GM23338 (cell line): ENCODE measurements at regions not wholly inside any gene's neighbourhood (a gene's known extent, or its start where the extent isn't known, plus 50 kb on each side); places are given as distances from the start of the nearest gene placed in this dataset.

Source experiments
- CREB1 ChIP-seq: fragments of 250-450 bp; sonication (Bioruptor Pico); IDR thresholded peaks from 2 replicates; pipeline ENCODE4 v1.5.0; 2020; ENCODE audit warnings: low read depth, mild to moderate bottlenecking, moderate library complexity
- CTCF ChIP-seq, 2 experiments: fragments of 200-600 bp in 1 of 2; sonication (generic) in 1 of 2; conservative IDR thresholded peaks; 2 replicates each; pipeline versions ENCODE4 v1.5.1 to v1.6.1; 2016 to 2017; ENCODE audit warnings: antibody characterized with exemption in 2 of 2, low read depth in 2 of 2, mild to moderate bottlenecking in 2 of 2, moderate library complexity in 1 of 2
- EZH2 ChIP-seq: fragments of 200-600 bp; sonication (generic); IDR thresholded peaks from one replicate; pipeline ENCODE4 v1.8.0; 2017; ENCODE audit warnings: antibody characterized with exemption, mild to moderate bottlenecking, low read depth; ENCODE audit not compliant: unreplicated experiment
- EZH2phosphoT487 ChIP-seq: fragments of 200-600 bp; sonication (generic); IDR thresholded peaks from one replicate; pipeline ENCODE4 v1.8.1; 2018; ENCODE audit warnings: antibody characterized with exemption; ENCODE audit not compliant: unreplicated experiment

- no peak for TF ChIP-seq EZH2phosphoT487
- TF ChIP-seq EZH2 = no peak
- no peak for TF ChIP-seq CTCF (conservative IDR thresholded peaks at IDR 0.05; ENCODE audit: low read depth in 2 of 2)
- no peak for TF ChIP-seq CREB1 (CRISPR knock-in tag)
Measured at GRCh38 chr2:144190908-144191605, 328.9 kb downstream of the ZEB2 start.
